ENCODE measurements at regions not wholly inside any gene's neighbourhood (a gene's known extent, or its start where the extent isn't known, plus 50 kb on each side); places are given as distances from the start of the nearest gene placed in this dataset.

DNA sequence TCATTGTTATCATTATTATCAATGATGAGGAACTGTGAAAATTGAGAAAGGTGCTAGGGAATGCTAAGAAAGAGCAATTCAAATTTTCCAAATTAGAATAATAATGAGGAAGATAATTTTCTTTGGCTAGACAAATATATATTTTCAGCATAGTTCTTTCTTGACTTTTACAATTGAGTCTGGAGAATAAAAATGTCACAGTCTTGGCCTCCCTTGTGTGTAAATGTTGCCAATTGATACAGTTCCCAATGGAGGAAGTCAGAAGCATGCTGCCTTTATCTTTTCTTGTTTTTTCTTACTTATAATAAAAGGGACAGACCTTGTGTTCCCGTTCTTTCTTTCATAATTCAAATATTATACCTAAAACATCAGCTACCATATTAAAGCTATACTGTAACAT lies 774.4 kb downstream of the SI start:
- TF ChIP-seq, protein P1, sequence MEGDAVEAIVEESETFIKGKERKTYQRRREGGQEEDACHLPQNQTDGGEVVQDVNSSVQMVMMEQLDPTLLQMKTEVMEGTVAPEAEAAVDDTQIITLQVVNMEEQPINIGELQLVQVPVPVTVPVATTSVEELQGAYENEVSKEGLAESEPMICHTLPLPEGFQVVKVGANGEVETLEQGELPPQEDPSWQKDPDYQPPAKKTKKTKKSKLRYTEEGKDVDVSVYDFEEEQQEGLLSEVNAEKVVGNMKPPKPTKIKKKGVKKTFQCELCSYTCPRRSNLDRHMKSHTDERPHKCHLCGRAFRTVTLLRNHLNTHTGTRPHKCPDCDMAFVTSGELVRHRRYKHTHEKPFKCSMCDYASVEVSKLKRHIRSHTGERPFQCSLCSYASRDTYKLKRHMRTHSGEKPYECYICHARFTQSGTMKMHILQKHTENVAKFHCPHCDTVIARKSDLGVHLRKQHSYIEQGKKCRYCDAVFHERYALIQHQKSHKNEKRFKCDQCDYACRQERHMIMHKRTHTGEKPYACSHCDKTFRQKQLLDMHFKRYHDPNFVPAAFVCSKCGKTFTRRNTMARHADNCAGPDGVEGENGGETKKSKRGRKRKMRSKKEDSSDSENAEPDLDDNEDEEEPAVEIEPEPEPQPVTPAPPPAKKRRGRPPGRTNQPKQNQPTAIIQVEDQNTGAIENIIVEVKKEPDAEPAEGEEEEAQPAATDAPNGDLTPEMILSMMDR (IDR thresholded peaks at IDR 0.05) = no peak
- TF ChIP-seq POLR2A (IDR thresholded peaks at IDR 0.05) (no peak), EP300 (IDR thresholded peaks at IDR 0.05) (no peak)
